HepG2 (cell line): ENCODE measurements at regions not wholly inside any gene's neighbourhood (a gene's known extent, or its start where the extent isn't known, plus 50 kb on each side); places are given as distances from the start of the nearest gene placed in this dataset.

Experiments
- CTCF ChIP-seq: sonication (generic); formaldehyde crosslinking; IDR thresholded peaks from 2 replicates; pipeline ENCODE4 v1.5.0; 2020; ENCODE audit warnings: mild to moderate bottlenecking, missing genetic modification reagents, moderate library complexity
- MEIS2 ChIP-seq: sonication (generic); formaldehyde crosslinking; IDR thresholded peaks from 2 replicates; pipeline ENCODE4 v1.9.0; 2021; ENCODE audit warnings: mild to moderate bottlenecking, missing genetic modification reagents
- RAD21 ChIP-seq: fragments of 450-650 bp; formaldehyde crosslinking; IDR thresholded peaks from 2 replicates; pipeline ENCODE4 v1.5.0; 2020; ENCODE audit warnings: mild to moderate bottlenecking
- SP2 ChIP-seq: sonication (generic); formaldehyde crosslinking; IDR thresholded peaks from 2 replicates; pipeline ENCODE4 v1.5.1; 2020; ENCODE audit warnings: mild to moderate bottlenecking, missing genetic modification reagents
- ZNF317 ChIP-seq: sonication (generic); formaldehyde crosslinking; IDR thresholded peaks from 2 replicates; pipeline ENCODE4 v1.5.0; 2020; ENCODE audit warnings: mild to moderate bottlenecking, missing genetic modification reagents

- TF ChIP-seq ZNF317: no peak
- TF ChIP-seq RAD21 (CRISPR knock-in tag): no peak
- no peak for TF ChIP-seq CTCF
- no peak for TF ChIP-seq SP2 (CRISPR knock-in tag)
- no peak for TF ChIP-seq MEIS2 (CRISPR knock-in tag)
Measured at GRCh38 chr5:3786891-3787430, 191.3 kb downstream of the IRX1 start.
